HepG2 (cell line): ENCODE measurements at regions not wholly inside any gene's neighbourhood (a gene's known extent, or its start where the extent isn't known, plus 50 kb on each side); places are given as distances from the start of the nearest gene placed in this dataset.

Source experiments
- ATAC-seq: fragments of 200-7000 bp; cut with Tn5 transposase; 3 replicates; pipeline ENCODE4 v1.9.1; 2020; ENCODE audit warnings: mild to moderate bottlenecking, moderate library complexity
- BruUV-seq: library from RNA; stranded (reverse); fragments of 400-500 nt; replicated peaks from 2 replicates; lab custom pipeline; 2021; lab: Mats Ljungman, UMichigan
- CTCF ChIA-PET: fragments of 300-600 bp; formaldehyde crosslinking; extraction: SDS; loops from one replicate; lab custom pipeline; 2021; ENCODE audit warnings: low total read pairs, inconsistent platforms, low intra/inter-chr PET ratio; lab: Yijun Ruan, JAX
- POLR2A ChIA-PET: fragments of 350-600 bp; sonication (Branson Sonifier 250); formaldehyde crosslinking; loops from one replicate; lab custom pipeline; 2020; ENCODE audit warnings: antibody characterized with exemption, inconsistent platforms; lab: Yijun Ruan, JAX
- DNase-seq: peaks from one replicate; pipeline ENCODE4 v3.0.0-alpha.2; 2015; ENCODE audit warnings: low spot score
- FAIRE-seq: peaks from 3 replicates; lab custom pipeline; 2011; peaks lifted over from hg19 to GRCh38; lab: Jason Lieb, UNC
- H2AFZ ChIP-seq: one replicate; pipeline ENCODE4 v1.6.1; 2011; ENCODE audit warnings: low read length, inconsistent platforms
- H3K27ac ChIP-seq: fragments of 300-600 bp; 3 replicates; pipeline ENCODE4 v1.8.0; 2011; ENCODE audit warnings: mixed run types, mild to moderate bottlenecking, mixed read lengths, low read length, inconsistent platforms; ENCODE audit not compliant: insufficient read depth; ENCODE audit errors: extremely low read length
- H3K27me3 ChIP-seq, 2 experiments: fragments of 200-600 bp in 1 of 2; 2 replicates in 1 of 2; 3 replicates in 1 of 2; pipeline versions ENCODE4 v1.6.0 to v1.8.0; 2011; ENCODE audit warnings: low read length in 2 of 2, mild to moderate bottlenecking in 2 of 2, moderate library complexity in 2 of 2, inconsistent platforms in 1 of 2; ENCODE audit not compliant: insufficient read depth in 2 of 2, control insufficient read depth in 1 of 2
- H3K36me3 ChIP-seq, 2 experiments: fragments of 200-600 bp in 1 of 2; replicated peaks in 1 of 2; 2 replicates in 1 of 2; 3 replicates in 1 of 2; pipeline versions ENCODE4 v1.5.1 to v1.8.0; 2011; ENCODE audit warnings: low read length in 2 of 2, inconsistent platforms in 1 of 2; ENCODE audit not compliant: insufficient read depth in 2 of 2, control insufficient read depth in 1 of 2
- H3K4me1 ChIP-seq: 2 replicates; pipeline ENCODE4 v1.5.1; 2012; ENCODE audit warnings: low read length, inconsistent platforms; ENCODE audit not compliant: insufficient read depth
- H3K4me2 ChIP-seq: 2 replicates; pipeline ENCODE4 v1.6.0; 2011; ENCODE audit warnings: low read depth, low read length, inconsistent platforms
- H3K4me3 ChIP-seq, 3 experiments: fragments of 200-600 bp in 1 of 3; sonication (generic), shearing (Covaris generic) in 1 of 3; replicated peaks in 1 of 3; 2 replicates each; pipeline ENCODE4 v1.5.1; 2011 to 2016; ENCODE audit warnings: low read length in 3 of 3, inconsistent platforms in 2 of 3, low read depth in 2 of 3, mild to moderate bottlenecking in 2 of 3, control low read depth in 1 of 3, mixed read lengths in 1 of 3; ENCODE audit not compliant: insufficient read depth in 1 of 3
- H3K79me2 ChIP-seq: one replicate; pipeline ENCODE4 v1.6.1; 2011; ENCODE audit warnings: low read length, inconsistent platforms; ENCODE audit not compliant: insufficient read depth
- H3K9ac ChIP-seq: 2 replicates; pipeline ENCODE4 v1.6.0; 2011; ENCODE audit warnings: mild to moderate bottlenecking, low read depth, low read length, inconsistent platforms; ENCODE audit not compliant: insufficient read depth
- H3K9me3 ChIP-seq: 2 replicates; pipeline ENCODE4 v1.5.1; 2012; ENCODE audit warnings: mild to moderate bottlenecking, low read length
- H4K20me1 ChIP-seq: 2 replicates; pipeline ENCODE4 v1.6.0; 2011; ENCODE audit warnings: inconsistent platforms, mild to moderate bottlenecking, low read length, moderate library complexity; ENCODE audit not compliant: insufficient read depth
- DNMT1 ChIP-seq: sonication (generic); formaldehyde crosslinking; IDR thresholded peaks from 2 replicates; pipeline ENCODE4 v1.5.1; 2020; ENCODE audit warnings: mild to moderate bottlenecking, missing genetic modification reagents
- GTF2F1 ChIP-seq: fragments of 150-350 bp; IDR thresholded peaks from 2 replicates; pipeline ENCODE4 v1.6.1; 2014; ENCODE audit warnings: low read length
- GTF3A ChIP-seq: sonication (generic); formaldehyde crosslinking; conservative IDR thresholded peaks from 2 replicates; pipeline ENCODE4 v1.4.0; 2020; ENCODE audit warnings: mild to moderate bottlenecking, missing genetic modification reagents
- HDAC1 ChIP-seq: sonication (generic); formaldehyde crosslinking; IDR thresholded peaks from 2 replicates; pipeline ENCODE4 v1.5.1; 2020; ENCODE audit warnings: mild to moderate bottlenecking, missing genetic modification reagents
- NCOR1 ChIP-seq: fragments of 200-600 bp; sonication (generic); IDR thresholded peaks from 2 replicates; pipeline ENCODE4 v1.7.0; 2017; ENCODE audit warnings: antibody characterized with exemption, low read length, borderline replicate concordance
- NFE2L1 ChIP-seq: sonication (generic); formaldehyde crosslinking; IDR thresholded peaks from 2 replicates; pipeline ENCODE4 v1.4.0; 2020; ENCODE audit warnings: missing genetic modification reagents, mild to moderate bottlenecking, borderline replicate concordance
- RBM22 ChIP-seq: fragments of 200-400 bp; formaldehyde crosslinking; optimal IDR thresholded peaks from 2 replicates; pipeline ENCODE3; 2017; ENCODE audit warnings: mild to moderate bottlenecking, low read length, moderate library complexity
- SAFB2 ChIP-seq: sonication (generic); formaldehyde crosslinking; IDR thresholded peaks from 2 replicates; pipeline ENCODE4 v1.5.1; 2020; ENCODE audit warnings: missing genetic modification reagents, low read depth, mild to moderate bottlenecking, borderline replicate concordance
- SOX5 ChIP-seq: IDR thresholded peaks from 2 replicates; pipeline ENCODE4 v1.6.1; 2016; ENCODE audit warnings: borderline replicate concordance
- SP4 ChIP-seq: sonication (generic); formaldehyde crosslinking; IDR thresholded peaks from 2 replicates; pipeline ENCODE4 v1.8.1; 2023; ENCODE audit warnings: mild to moderate bottlenecking, missing genetic modification reagents
- WIZ ChIP-seq: sonication (generic); formaldehyde crosslinking; IDR thresholded peaks from 2 replicates; pipeline ENCODE4 v1.5.1; 2020; ENCODE audit warnings: mild to moderate bottlenecking, missing genetic modification reagents
- ZC3H4 ChIP-seq: sonication (generic); formaldehyde crosslinking; IDR thresholded peaks from 2 replicates; pipeline ENCODE4 v1.4.0; 2020; ENCODE audit warnings: missing genetic modification reagents, borderline replicate concordance
- ZNF367 ChIP-seq: sonication (generic); formaldehyde crosslinking; IDR thresholded peaks from 2 replicates; pipeline ENCODE4 v1.4.0; 2020; ENCODE audit warnings: missing genetic modification reagents, borderline replicate concordance
- ZSCAN25 ChIP-seq: sonication (generic); formaldehyde crosslinking; IDR thresholded peaks from 2 replicates; pipeline ENCODE4 v1.8.0; 2022; ENCODE audit warnings: mild to moderate bottlenecking, missing genetic modification reagents
- WGBS: methylation state at CpG from one replicate; pipeline ENCODE4 v1.1.6; 2017; ENCODE audit warnings: low lambda C conversion rate; 5-methylcytosine and 5-hydroxymethylcytosine counted together
- in situ Hi-C: cut with HindIII; loops from 2 replicates; pipeline ENCODE4 v1.10.0; 2017; ENCODE audit warnings: low pct_unique_long_range_greater_than_20kb; ENCODE audit not compliant: extremely low pct_ligation_motif_present
- intact Hi-C: fragments of 100-400 bp; cut with micrococcal nuclease; formaldehyde crosslinking; loops from one replicate; pipeline ENCODE4 v1.10.0; 2022; ENCODE audit not compliant: unreplicated experiment
- TF ChIP-seq, protein P1 (sequence below): sonication (generic); formaldehyde crosslinking; IDR thresholded peaks from 2 replicates; pipeline ENCODE4 v1.5.1; 2020; ENCODE audit warnings: mild to moderate bottlenecking, missing genetic modification reagents, borderline replicate concordance
- TF ChIP-seq, protein P2 (sequence below): sonication (generic); formaldehyde crosslinking; IDR thresholded peaks from 2 replicates; pipeline ENCODE4 v1.5.0; 2020; ENCODE audit warnings: missing genetic modification reagents
- TF ChIP-seq, protein P3 (sequence below): sonication (generic); formaldehyde crosslinking; IDR thresholded peaks from 2 replicates; pipeline ENCODE4 v1.4.0; 2020; ENCODE audit warnings: missing genetic modification reagents

DNA sequence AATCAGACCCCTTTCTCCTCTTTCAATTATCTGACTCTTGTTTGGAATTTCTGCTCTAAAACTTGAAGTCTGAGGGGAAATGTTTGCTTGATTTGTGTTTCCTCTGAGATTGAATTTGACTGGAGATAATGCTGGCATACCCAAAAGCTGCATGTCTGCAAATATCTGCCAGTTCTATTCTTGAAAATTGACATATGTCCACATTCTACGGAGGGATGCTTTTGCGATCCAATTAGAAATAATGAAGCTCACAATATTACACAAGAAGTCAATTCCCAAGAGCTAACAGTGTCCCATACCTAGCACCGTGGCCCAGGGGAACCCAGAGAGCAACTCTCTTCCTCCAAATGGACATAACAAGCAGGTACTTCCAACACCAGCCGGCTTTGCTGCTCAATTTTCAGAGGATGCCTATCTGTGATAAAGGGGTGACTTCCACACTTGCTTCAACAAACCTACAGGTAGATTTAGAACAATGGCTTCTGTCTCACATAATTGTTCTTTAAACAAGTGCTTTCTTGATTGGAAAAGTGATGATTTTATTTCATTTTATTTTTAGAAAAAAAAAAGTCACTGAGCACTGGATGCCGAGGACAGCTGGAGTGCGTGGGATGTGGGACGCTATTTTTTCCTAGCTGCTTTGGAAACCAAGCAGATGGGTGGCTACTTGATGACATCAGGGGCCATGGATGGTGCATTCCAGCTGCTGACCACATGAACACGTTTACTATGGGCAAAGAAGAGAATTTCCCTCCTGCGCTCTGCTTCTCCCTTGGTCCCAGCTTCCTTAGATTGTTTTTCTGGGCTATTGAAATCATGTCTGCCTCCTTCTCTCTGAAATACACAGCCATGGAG is 488.9 kb downstream of the RNF144A start (continued):
- TF ChIP-seq, protein P1, sequence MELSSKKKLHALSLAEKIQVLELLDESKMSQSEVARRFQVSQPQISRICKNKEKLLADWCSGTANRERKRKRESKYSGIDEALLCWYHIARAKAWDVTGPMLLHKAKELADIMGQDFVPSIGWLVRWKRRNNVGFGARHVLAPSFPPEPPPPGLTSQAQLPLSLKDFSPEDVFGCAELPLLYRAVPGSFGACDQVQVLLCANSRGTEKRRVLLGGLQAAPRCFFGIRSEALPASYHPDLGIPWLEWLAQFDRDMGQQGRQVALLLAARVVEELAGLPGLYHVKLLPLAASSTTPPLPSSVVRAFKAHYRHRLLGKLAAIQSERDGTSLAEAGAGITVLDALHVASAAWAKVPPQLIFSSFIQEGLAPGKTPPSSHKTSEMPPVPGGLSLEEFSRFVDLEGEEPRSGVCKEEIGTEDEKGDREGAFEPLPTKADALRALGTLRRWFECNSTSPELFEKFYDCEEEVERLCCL (CRISPR knock-in tag), result no peak

DNA sequence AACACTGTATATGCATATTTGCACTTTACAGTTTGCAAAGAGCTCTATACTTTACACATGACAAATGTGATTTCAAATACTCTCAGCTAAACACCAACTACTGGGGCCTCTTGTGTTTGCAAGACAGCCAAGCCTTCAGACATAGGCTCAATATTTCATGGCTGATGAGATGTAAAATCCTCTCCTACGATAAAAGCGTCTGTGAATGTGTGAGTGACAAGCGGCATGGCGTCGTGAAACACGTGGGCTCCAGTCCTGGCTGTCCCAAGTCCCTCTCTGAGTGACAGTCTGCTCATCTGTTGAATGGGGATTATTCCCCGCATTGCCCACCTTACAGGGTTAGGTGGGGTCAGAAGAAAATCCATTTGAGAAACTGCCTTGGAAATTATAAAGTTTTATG is 489.8 kb downstream of the RNF144A start:
- H3K27ac ChIP-seq, result no peak overlapping the region
- ChIA-PET CTCF (no interaction called here), POLR2A (no interaction called here)
- no peak overlapping the region for H3K4me2 ChIP-seq
- H3K4me3 ChIP-seq, result no peak overlapping the region
- no peaks in the 10 kb centered on the region for H4K20me1 ChIP-seq
- no TSS peak for BruUV-seq
- no peaks in the 10 kb centered on the region for H3K36me3 ChIP-seq
- no peak for TF ChIP-seq SOX5
- no peak for TF ChIP-seq DNMT1 (CRISPR knock-in tag)
- TF ChIP-seq ZSCAN25, result no peak
- TF ChIP-seq SAFB2 (CRISPR knock-in tag), result no peak
- TF ChIP-seq, protein P2, sequence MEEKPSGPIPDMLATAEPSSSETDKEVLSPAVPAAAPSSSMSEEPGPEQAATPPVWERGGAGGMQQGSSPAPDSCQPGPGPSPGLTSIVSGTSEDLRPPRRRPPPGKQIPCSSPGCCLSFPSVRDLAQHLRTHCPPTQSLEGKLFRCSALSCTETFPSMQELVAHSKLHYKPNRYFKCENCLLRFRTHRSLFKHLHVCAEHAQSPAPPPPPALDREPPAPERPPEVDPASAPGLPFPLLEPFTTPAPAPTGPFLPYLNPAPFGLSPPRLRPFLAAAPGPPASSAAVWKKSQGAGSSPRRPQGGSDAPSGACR, result no peak
- no peak for TF ChIP-seq HDAC1
- TF ChIP-seq NCOR1, result no peak
- no peak for TF ChIP-seq ZC3H4 (CRISPR knock-in tag)
- no peak for TF ChIP-seq ZNF367 (CRISPR knock-in tag)
- TF ChIP-seq RBM22, result no peak
- no peak for TF ChIP-seq GTF2F1
- no peak for TF ChIP-seq SP4 (CRISPR knock-in tag)
- no peak for TF ChIP-seq WIZ (CRISPR knock-in tag)
- no peak for TF ChIP-seq GTF3A (CRISPR knock-in tag)
- TF ChIP-seq, protein P3, sequence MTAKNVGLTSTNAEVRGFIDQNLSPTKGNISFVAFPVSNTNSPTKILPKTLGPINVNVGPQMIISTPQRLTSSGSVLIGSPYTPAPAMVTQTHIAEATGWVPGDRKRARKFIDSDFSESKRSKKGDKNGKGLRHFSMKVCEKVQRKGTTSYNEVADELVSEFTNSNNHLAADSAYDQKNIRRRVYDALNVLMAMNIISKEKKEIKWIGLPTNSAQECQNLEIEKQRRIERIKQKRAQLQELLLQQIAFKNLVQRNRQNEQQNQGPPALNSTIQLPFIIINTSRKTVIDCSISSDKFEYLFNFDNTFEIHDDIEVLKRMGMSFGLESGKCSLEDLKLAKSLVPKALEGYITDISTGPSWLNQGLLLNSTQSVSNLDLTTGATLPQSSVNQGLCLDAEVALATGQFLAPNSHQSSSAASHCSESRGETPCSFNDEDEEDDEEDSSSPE (CRISPR knock-in tag), result no peak
- no peak for TF ChIP-seq NFE2L1 (CRISPR knock-in tag)
- FAIRE-seq, result no peak
- WGBS, result 71% methylated on average over 7 of the region's 7 CpGs
- DNase-seq, result no peak
- no peaks in the 10 kb centered on the region for H3K4me1 ChIP-seq
- ATAC-seq, result no peak
- H3K9ac ChIP-seq, result no peak overlapping the region
- no peak overlapping the region for H2AFZ ChIP-seq
- no peaks in the 10 kb centered on the region for H3K9me3 ChIP-seq
- intact Hi-C loops, result no loop called here
- H3K27me3 ChIP-seq, result no peaks in the 10 kb centered on the region
- in situ Hi-C loops, result no loop called here
- H3K79me2 ChIP-seq, result no peaks in the 10 kb centered on the region
